ENCODE measurements at regions not wholly inside any gene's neighbourhood (a gene's known extent, or its start where the extent isn't known, plus 50 kb on each side); places are given as distances from the start of the nearest gene placed in this dataset.

- no peak for ATAC-seq
- no peak for DNase-seq (ENCODE audit: low spot score)
- Mint-ChIP-seq H3K36me3 (no peaks in the 10 kb centered on the region), H3K4me1 (ENCODE audit: low read depth in 2 of 2) (peaks cover 4% of the 10 kb centered on the region in 2 donors), H3K27ac (no peak overlapping the region), H3K9me3 (peaks cover 3% of the 10 kb centered on the region), H3K4me3 (no peak overlapping the region), H3K27me3 (peaks cover 10 to 23% of the 10 kb centered on the region in 2 donors)
Observed at GRCh38 chr14:99116741-99117295, 155.2 kb downstream of the BCL11B start.

- H3K4me3 Mint-ChIP-seq = no peak overlapping the region
- no peaks in the 10 kb centered on the region for H3K36me3 Mint-ChIP-seq
Observed at GRCh38 chr14:99117671-99118045, 154.3 kb downstream of the BCL11B start.

GRCh38 chr14:99118046-99118721 is 153.8 kb downstream of the BCL11B start:
- ATAC-seq (no peak), DNase-seq (ENCODE audit: low spot score) (no peak)
- Mint-ChIP-seq H3K27ac (no peak overlapping the region), H3K27me3 (peaks cover 10 to 21% of the 10 kb centered on the region in 2 donors), H3K4me1 (ENCODE audit: low read depth in 2 of 2) (peaks cover 4% of the 10 kb centered on the region in 2 donors), H3K9me3 (peaks cover under 1% of the 10 kb centered on the region), H3K4me3 (peak overlapping the region; percentile 20), H3K36me3 (no peaks in the 10 kb centered on the region)

More at GRCh38 chr14:99117671-99118045, 154.3 kb downstream of the BCL11B start:
- no peak overlapping the region for H3K27ac Mint-ChIP-seq
- DNase-seq (ENCODE audit: low spot score) (no peak), ATAC-seq (no peak)
- peaks cover 4% of the 10 kb centered on the region in 2 donors for H3K4me1 Mint-ChIP-seq (ENCODE audit: low read depth in 2 of 2)
- H3K27me3 Mint-ChIP-seq = peaks cover 10 to 23% of the 10 kb centered on the region in 2 donors
- H3K9me3 Mint-ChIP-seq = peaks cover 3% of the 10 kb centered on the region

- Mint-ChIP-seq H3K27me3 (peaks cover 10 to 21% of the 10 kb centered on the region in 2 donors), H3K27ac (no peak overlapping the region), H3K4me1 (ENCODE audit: low read depth in 2 of 2) (peaks cover 4% of the 10 kb centered on the region in 2 donors), H3K9me3 (no peaks in the 10 kb centered on the region), H3K4me3 (no peak overlapping the region), H3K36me3 (no peaks in the 10 kb centered on the region)
- no peak for DNase-seq (ENCODE audit: low spot score)
- no peak for ATAC-seq
Observed at GRCh38 chr14:99118946-99119345, 153.1 kb downstream of the BCL11B start.

Measured in natural killer cell treated with Interleukin-12 subunit alpha and Interleukin-12 subunit beta and Interleukin-15 and Interleukin-18, amount 100 ng/mL, for 72 hours (primary cell).